HCT116 (cell line): ENCODE measurements at regions not wholly inside any gene's neighbourhood (a gene's known extent, or its start where the extent isn't known, plus 50 kb on each side); places are given as distances from the start of the nearest gene placed in this dataset.

Source experiments
- ATAC-seq: fragments of 200-7000 bp; cut with Tn5 transposase; 2 replicates; pipeline ENCODE4 v1.9.1; 2020; ENCODE audit warnings: mild to moderate bottlenecking, moderate library complexity
- BruUV-seq: library from RNA; stranded (reverse); fragments of 400-500 nt; replicated peaks from 2 replicates; lab custom pipeline; 2021; lab: Mats Ljungman, UMichigan
- CTCF ChIA-PET: fragments of 300-600 bp; sonication (Branson Sonifier 250); formaldehyde crosslinking; loops from one replicate; lab custom pipeline; 2021; ENCODE audit warnings: antibody characterized with exemption; lab: Charles Lee
- POLR2A ChIA-PET: fragments of 300-600, 350-600 bp; sonication (Branson Sonifier 250); formaldehyde crosslinking; loops from one replicate; lab custom pipeline; 2021; ENCODE audit warnings: antibody characterized with exemption; lab: Charles Lee
- RAD21 ChIA-PET, 2 experiments: fragments of 300-600 bp; sonication (Branson Sonifier 250); formaldehyde crosslinking; loops; one replicate each; lab custom pipeline; 2023; ENCODE audit warnings: low total read pairs in 2 of 2; ENCODE audit not compliant: uncharacterized antibody in 2 of 2, unreplicated experiment in 2 of 2, low non-redundant PET in 1 of 2; lab: Charles Lee
- DNase-seq: peaks from one replicate; pipeline ENCODE4 v3.0.0-alpha.2; 2010; ENCODE audit warnings: low read depth, low spot score
- H2AFZ ChIP-seq: fragments of 200-600 bp; shearing (Covaris generic), sonication (generic); 2 replicates; pipeline ENCODE4 v1.6.1; 2017; ENCODE audit warnings: low read depth, mixed run types, mixed read lengths, antibody characterized with exemption, low read length; ENCODE audit not compliant: poor library complexity, severe bottlenecking
- H3K27ac ChIP-seq: 2 replicates; pipeline ENCODE4 v1.5.1; 2012; ENCODE audit warnings: low read depth, low read length
- H3K27me3 ChIP-seq: fragments of 200-600 bp; sonication (generic); 2 replicates; pipeline ENCODE4 v1.6.1; 2016; ENCODE audit warnings: mixed run types, low read length, mixed read lengths; ENCODE audit not compliant: insufficient read depth
- H3K36me3 ChIP-seq, 2 experiments: fragments of 200-500 bp in 1 of 2; fragments of 200-600 bp in 1 of 2; sonication (Bioruptor generic) in 1 of 2; sonication (generic) in 1 of 2; 2 replicates each; pipeline versions ENCODE4 v1.5.1 to v1.6.1; 2014 to 2016; ENCODE audit warnings: low read length in 2 of 2, inconsistent platforms in 1 of 2, mixed read lengths in 1 of 2, mixed run types in 1 of 2; ENCODE audit not compliant: insufficient read depth in 2 of 2, control insufficient read depth in 1 of 2
- H3K4me1 ChIP-seq, 2 experiments: fragments of 200-600 bp in 1 of 2; sonication (generic) in 1 of 2; 2 replicates each; pipeline versions ENCODE4 v1.5.1 to v1.6.1; 2012 to 2017; ENCODE audit warnings: low read length in 2 of 2, inconsistent platforms in 1 of 2, mild to moderate bottlenecking in 1 of 2, mixed read lengths in 1 of 2, mixed run types in 1 of 2, moderate library complexity in 1 of 2; ENCODE audit not compliant: insufficient read depth in 2 of 2, control insufficient read depth in 1 of 2
- H3K4me2 ChIP-seq: fragments of 200-600 bp; sonication (generic); 2 replicates; pipeline ENCODE4 v1.6.1; 2017; ENCODE audit warnings: mixed run types, low read length, mixed read lengths
- H3K4me3 ChIP-seq, 2 experiments: fragments of 200-600 bp in 1 of 2; sonication (generic) in 1 of 2; replicated peaks in 1 of 2; 2 replicates each; pipeline ENCODE4 v1.5.1; 2011 to 2016; ENCODE audit warnings: low read length in 2 of 2, control low read depth in 1 of 2, low read depth in 1 of 2, mild to moderate bottlenecking in 1 of 2, mixed read lengths in 1 of 2, mixed run types in 1 of 2
- H3K79me2 ChIP-seq: fragments of 200-600 bp; sonication (generic); 2 replicates; pipeline ENCODE4 v1.6.1; 2017; ENCODE audit warnings: mild to moderate bottlenecking, mixed run types, low read length, moderate library complexity, mixed read lengths; ENCODE audit not compliant: insufficient read depth
- H3K9ac ChIP-seq: fragments of 200-600 bp; sonication (generic); 2 replicates; pipeline ENCODE4 v1.6.1; 2016; ENCODE audit warnings: low read length, mixed read lengths
- H3K9me2 ChIP-seq: fragments of 200-600 bp; sonication (generic), shearing (Covaris generic); 2 replicates; pipeline ENCODE4 v1.6.1; 2017; ENCODE audit warnings: mixed run types, mild to moderate bottlenecking, moderate library complexity; ENCODE audit not compliant: insufficient read depth
- H3K9me3 ChIP-seq, 2 experiments: fragments of 200-500 bp in 1 of 2; fragments of 200-600 bp in 1 of 2; sonication (Bioruptor generic) in 1 of 2; sonication (generic) in 1 of 2; 2 replicates each; pipeline ENCODE4 v1.6.1; 2014 to 2017; ENCODE audit warnings: low read length in 2 of 2, mixed read lengths in 2 of 2, inconsistent platforms in 1 of 2, low read depth in 1 of 2, mild to moderate bottlenecking in 1 of 2, mixed run types in 1 of 2, moderate library complexity in 1 of 2; ENCODE audit not compliant: control insufficient read depth in 1 of 2, insufficient read depth in 1 of 2
- H4K20me1 ChIP-seq: fragments of 200-600 bp; sonication (generic), shearing (Covaris generic); 2 replicates; pipeline ENCODE4 v1.6.1; 2017; ENCODE audit warnings: mixed run types, mild to moderate bottlenecking, moderate library complexity; ENCODE audit not compliant: insufficient read depth
- ATF3 ChIP-seq: IDR thresholded peaks from 2 replicates; pipeline ENCODE4 v1.6.1; 2012
- CBX3 ChIP-seq: IDR thresholded peaks from 2 replicates; pipeline ENCODE4 v1.6.1; 2012; ENCODE audit warnings: low read depth
- CEBPB ChIP-seq: IDR thresholded peaks from 2 replicates; pipeline ENCODE4 v1.6.1; 2012; ENCODE audit warnings: low read depth
- CTCF ChIP-seq, 3 experiments: fragments of 200-600 bp in 1 of 3; sonication (generic) in 1 of 3; IDR thresholded peaks in 2 of 3; conservative IDR thresholded peaks in 1 of 3; 2 replicates each; pipeline ENCODE4 v1.5.1; 2012 to 2017; ENCODE audit warnings: low read depth in 2 of 3, low read length in 2 of 3, antibody characterized with exemption in 1 of 3, borderline replicate concordance in 1 of 3, control low read depth in 1 of 3, mild to moderate bottlenecking in 1 of 3, mixed read lengths in 1 of 3, mixed run types in 1 of 3, moderate library complexity in 1 of 3; ENCODE audit not compliant: insufficient read depth in 1 of 3
- EZH2 ChIP-seq: fragments of 200-600 bp; sonication (generic); IDR thresholded peaks from 2 replicates; pipeline ENCODE4 v1.6.1; 2017; ENCODE audit warnings: antibody characterized with exemption, mixed run types
- EZH2phosphoT487 ChIP-seq: fragments of 200-600 bp; IDR thresholded peaks from 2 replicates; pipeline ENCODE4 v1.6.1; 2018; ENCODE audit warnings: antibody characterized with exemption, borderline replicate concordance
- FOSL1 ChIP-seq: IDR thresholded peaks from 2 replicates; pipeline ENCODE4 v1.6.1; 2012; ENCODE audit warnings: low read depth
- JUND ChIP-seq: IDR thresholded peaks from 2 replicates; pipeline ENCODE4 v1.6.1; 2012
- MAX ChIP-seq: IDR thresholded peaks from 2 replicates; pipeline ENCODE4 v1.6.1; 2012
- POLR2A ChIP-seq: IDR thresholded peaks from 2 replicates; pipeline ENCODE4 v1.7.0; 2011; ENCODE audit warnings: borderline replicate concordance; ENCODE audit not compliant: insufficient read depth, insufficient read length; ENCODE audit errors: extremely low read depth
- POLR2AphosphoS5 ChIP-seq: IDR thresholded peaks from 2 replicates; pipeline ENCODE4 v1.6.1; 2011; ENCODE audit warnings: mild to moderate bottlenecking, low read depth, low read length, moderate library complexity
- RAD21 ChIP-seq: IDR thresholded peaks from 2 replicates; pipeline ENCODE4 v1.6.1; 2012; ENCODE audit warnings: low read depth, mild to moderate bottlenecking
- SIN3A ChIP-seq: IDR thresholded peaks from 2 replicates; pipeline ENCODE4 v1.6.1; 2012; ENCODE audit warnings: low read depth
- SRF ChIP-seq: IDR thresholded peaks from 2 replicates; pipeline ENCODE4 v1.6.1; 2012; ENCODE audit warnings: low read depth
- TCF7L2 ChIP-seq: IDR thresholded peaks from 2 replicates; pipeline ENCODE4 v1.7.0; 2011; ENCODE audit warnings: borderline replicate concordance, inconsistent platforms; ENCODE audit not compliant: insufficient read depth, insufficient read length; ENCODE audit errors: extremely low read depth
- ZBTB33 ChIP-seq: IDR thresholded peaks from 2 replicates; pipeline ENCODE4 v1.6.1; 2011; ENCODE audit warnings: mild to moderate bottlenecking, low read length, moderate library complexity; ENCODE audit not compliant: insufficient replicate concordance; ENCODE audit errors: extremely low read depth
- ZFX ChIP-seq: fragments of 450-650 bp; IDR thresholded peaks from 2 replicates; pipeline ENCODE4 v1.6.1; 2017
- intact Hi-C: fragments of 100-400 bp; cut with micrococcal nuclease; formaldehyde crosslinking; loops from 2 replicates; pipeline ENCODE4 v1.10.0; 2022

GRCh38 chr21:38913893-38914527, 108.3 kb downstream of the ETS2 start:
- Histone ChIP-seq H3K9me3 (no peaks in the 10 kb centered on the region), H3K9me2 (no peaks in the 10 kb centered on the region), H3K36me3 (no peaks in the 10 kb centered on the region), H3K4me1 (peaks cover 56% of the 10 kb centered on the region in 2 experiments), H3K27me3 (no peaks in the 10 kb centered on the region), H3K27ac (peak overlapping the region; percentile 49), H4K20me1 (no peaks in the 10 kb centered on the region), H3K79me2 (no peaks in the 10 kb centered on the region), H3K9ac (peak overlapping the region; percentile 43), H3K4me2 (peak overlapping the region; percentile 82), H3K4me3 (peak overlapping the region; percentile 30 to 52), H2AFZ (peak overlapping the region; percentile 32)
- POLR2A ChIA-PET = interaction anchor here (1.0 to 1.3 kb wide), 2 partner anchors 13 to 126 kb away, joined by 3 to 4 read pairs; no protein-coding TSS in a partner anchor
- BruUV-seq = TSS peak; percentile 47
- intact Hi-C loops = loop anchor here (2.0 to 5.0 kb wide), 2 partner anchors 127 to 182 kb away; no protein-coding TSS in a partner anchor
- CTCF ChIA-PET = no interaction called here
- DNase-seq (no peak), ATAC-seq (no peak)
- RAD21 ChIA-PET = interaction anchor here in 1 of 2 experiments (0.6 kb wide), 1 partner anchor 35 kb away, joined by 3 read pairs; no protein-coding TSS in a partner anchor
- TF ChIP-seq POLR2AphosphoS5 (no peak), RAD21 (no peak), ZFX (no peak), ZBTB33 (no peak), SRF (no peak), FOSL1 (no peak), MAX (no peak), EZH2 (no peak), TCF7L2 (no peak), CEBPB (no peak), CBX3 (no peak), EZH2phosphoT487 (no peak), SIN3A (no peak), JUND (no peak), CTCF (IDR thresholded peaks at IDR 0.05 in 2 of 3, conservative IDR thresholded peaks at IDR 0.05 in 1 of 3; ENCODE audit: borderline replicate concordance in 1 of 3, insufficient read depth in 1 of 3, low read depth in 2 of 3, low read length in 2 of 3) (no peak), ATF3 (no peak), POLR2A (no peak)
